Upper lobe of left lung (tissue), 4 donors: ENCODE measurements at regions not wholly inside any gene's neighbourhood (a gene's known extent, or its start where the extent isn't known, plus 50 kb on each side); places are given as distances from the start of the nearest gene placed in this dataset.

Experiments
- EP300 ChIP-seq, 4 donors: sonication (generic); formaldehyde crosslinking; IDR thresholded peaks; one replicate each; pipeline ENCODE4 v1.5.1; 2017; ENCODE audit warnings: antibody characterized with exemption in 4 of 4, control low read depth in 2 of 4
- POLR2A ChIP-seq, 4 donors: fragments of 450-650 bp; IDR thresholded peaks; one replicate each; pipeline ENCODE4 v1.5.1; 2016 to 2017; ENCODE audit warnings: antibody characterized with exemption in 4 of 4, mild to moderate bottlenecking in 2 of 4
- TF ChIP-seq, protein P1 (sequence below), 6 experiments: fragments of 450-650 bp in 4 of 6; fragments of 200-600 bp in 2 of 6; sonication (generic) in 2 of 6; IDR thresholded peaks; one replicate each; pipeline ENCODE4 v1.5.1; 2016 to 2019; ENCODE audit warnings: antibody characterized with exemption in 6 of 6

DNA sequence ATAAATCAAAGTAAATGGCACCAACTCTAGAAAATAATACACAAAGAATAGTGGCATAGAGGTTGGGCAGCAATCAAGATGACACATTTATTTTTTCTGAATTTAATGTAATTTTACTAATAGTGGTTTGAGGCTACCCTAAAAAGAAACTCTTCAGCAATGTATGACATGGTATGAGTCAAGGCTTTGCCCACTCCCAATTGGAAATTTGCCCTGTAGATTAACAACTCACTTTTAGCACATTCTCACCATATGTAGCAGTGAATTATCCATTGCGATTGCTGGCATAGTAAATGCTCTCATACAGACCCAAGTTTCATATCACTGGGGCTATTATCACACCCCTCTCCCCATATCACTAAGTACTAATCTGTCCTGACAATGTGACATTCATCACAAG lies 832.1 kb upstream of the ZNF608 start:
- no peak for TF ChIP-seq POLR2A (IDR thresholded peaks at IDR 0.05)
- TF ChIP-seq, protein P1, sequence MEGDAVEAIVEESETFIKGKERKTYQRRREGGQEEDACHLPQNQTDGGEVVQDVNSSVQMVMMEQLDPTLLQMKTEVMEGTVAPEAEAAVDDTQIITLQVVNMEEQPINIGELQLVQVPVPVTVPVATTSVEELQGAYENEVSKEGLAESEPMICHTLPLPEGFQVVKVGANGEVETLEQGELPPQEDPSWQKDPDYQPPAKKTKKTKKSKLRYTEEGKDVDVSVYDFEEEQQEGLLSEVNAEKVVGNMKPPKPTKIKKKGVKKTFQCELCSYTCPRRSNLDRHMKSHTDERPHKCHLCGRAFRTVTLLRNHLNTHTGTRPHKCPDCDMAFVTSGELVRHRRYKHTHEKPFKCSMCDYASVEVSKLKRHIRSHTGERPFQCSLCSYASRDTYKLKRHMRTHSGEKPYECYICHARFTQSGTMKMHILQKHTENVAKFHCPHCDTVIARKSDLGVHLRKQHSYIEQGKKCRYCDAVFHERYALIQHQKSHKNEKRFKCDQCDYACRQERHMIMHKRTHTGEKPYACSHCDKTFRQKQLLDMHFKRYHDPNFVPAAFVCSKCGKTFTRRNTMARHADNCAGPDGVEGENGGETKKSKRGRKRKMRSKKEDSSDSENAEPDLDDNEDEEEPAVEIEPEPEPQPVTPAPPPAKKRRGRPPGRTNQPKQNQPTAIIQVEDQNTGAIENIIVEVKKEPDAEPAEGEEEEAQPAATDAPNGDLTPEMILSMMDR (IDR thresholded peaks at IDR 0.05), result no peak
- TF ChIP-seq EP300 (IDR thresholded peaks at IDR 0.05), result no peak
